Neutrophil (primary cell): ENCODE measurements at regions not wholly inside any gene's neighbourhood (a gene's known extent, or its start where the extent isn't known, plus 50 kb on each side); places are given as distances from the start of the nearest gene placed in this dataset.
"Not testable (repeated sequence)": the region's sequence is repeated elsewhere in the genome, so short reads cannot be mapped to it uniquely, and the experiment has no call there.

Experiments used
- H3K27ac ChIP-seq: fragments of 200-600 bp; sonication (generic); 2 replicates; pipeline ENCODE4 v1.5.1; 2016; ENCODE audit warnings: mild to moderate bottlenecking, moderate library complexity
- H3K27me3 ChIP-seq: fragments of 200-600 bp; sonication (generic); 2 replicates; pipeline ENCODE4 v1.6.0; 2016; ENCODE audit warnings: mild to moderate bottlenecking
- H3K36me3 ChIP-seq: fragments of 200-600 bp; sonication (generic); 2 replicates; pipeline ENCODE4 v1.5.1; 2017
- H3K4me1 ChIP-seq, 2 experiments: fragments of 200-600 bp in 1 of 2; sonication (generic) in 1 of 2; 1 replicate in 1 of 2; 2 replicates in 1 of 2; pipeline versions ENCODE4 v1.5.1 to v1.6.1; 2013 to 2016; ENCODE audit warnings: low read depth in 1 of 2, low read length in 1 of 2, mild to moderate bottlenecking in 1 of 2, moderate library complexity in 1 of 2; ENCODE audit not compliant: control insufficient read depth in 1 of 2, insufficient read depth in 1 of 2
- H3K4me3 ChIP-seq, 2 experiments: fragments of 200-600 bp in 1 of 2; sonication (generic) in 1 of 2; 1 replicate in 1 of 2; 2 replicates in 1 of 2; pipeline ENCODE4 v1.5.1; 2013 to 2016; ENCODE audit warnings: low read depth in 1 of 2, low read length in 1 of 2, mild to moderate bottlenecking in 1 of 2, moderate library complexity in 1 of 2
- H3K9me3 ChIP-seq: fragments of 200-600 bp; sonication (generic); 2 replicates; pipeline ENCODE4 v1.5.1; 2016
- TF ChIP-seq, protein P1 (sequence below): fragments of 200-600 bp; sonication (generic); IDR thresholded peaks from 2 replicates; pipeline ENCODE4 v1.5.1; 2016; ENCODE audit warnings: antibody characterized with exemption

DNA sequence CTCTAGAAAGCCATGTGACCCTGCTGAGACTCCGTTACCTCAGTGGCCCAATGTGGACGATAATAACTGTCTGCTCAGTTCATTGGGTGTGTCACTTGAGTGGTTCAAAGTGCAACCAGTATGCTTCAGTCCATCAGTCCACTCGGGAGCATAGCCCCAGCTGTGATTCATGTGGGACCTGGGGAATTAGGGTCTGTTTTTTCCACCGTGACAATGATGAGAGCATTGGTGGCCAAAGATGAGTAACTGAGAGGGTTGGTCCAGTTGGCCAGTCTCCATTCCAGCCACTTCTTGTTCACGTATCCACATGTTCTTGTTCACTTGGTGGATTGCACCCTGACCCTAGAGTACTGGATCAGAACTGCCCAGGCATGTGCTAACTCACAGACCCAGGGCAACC is 403.6 kb downstream of the CD83 start:
- Histone ChIP-seq H3K4me1 (peaks cover 0 to 3% of the 10 kb centered on the region in 2 experiments), H3K27me3 (no peaks in the 10 kb centered on the region)
- TF ChIP-seq, protein P1, sequence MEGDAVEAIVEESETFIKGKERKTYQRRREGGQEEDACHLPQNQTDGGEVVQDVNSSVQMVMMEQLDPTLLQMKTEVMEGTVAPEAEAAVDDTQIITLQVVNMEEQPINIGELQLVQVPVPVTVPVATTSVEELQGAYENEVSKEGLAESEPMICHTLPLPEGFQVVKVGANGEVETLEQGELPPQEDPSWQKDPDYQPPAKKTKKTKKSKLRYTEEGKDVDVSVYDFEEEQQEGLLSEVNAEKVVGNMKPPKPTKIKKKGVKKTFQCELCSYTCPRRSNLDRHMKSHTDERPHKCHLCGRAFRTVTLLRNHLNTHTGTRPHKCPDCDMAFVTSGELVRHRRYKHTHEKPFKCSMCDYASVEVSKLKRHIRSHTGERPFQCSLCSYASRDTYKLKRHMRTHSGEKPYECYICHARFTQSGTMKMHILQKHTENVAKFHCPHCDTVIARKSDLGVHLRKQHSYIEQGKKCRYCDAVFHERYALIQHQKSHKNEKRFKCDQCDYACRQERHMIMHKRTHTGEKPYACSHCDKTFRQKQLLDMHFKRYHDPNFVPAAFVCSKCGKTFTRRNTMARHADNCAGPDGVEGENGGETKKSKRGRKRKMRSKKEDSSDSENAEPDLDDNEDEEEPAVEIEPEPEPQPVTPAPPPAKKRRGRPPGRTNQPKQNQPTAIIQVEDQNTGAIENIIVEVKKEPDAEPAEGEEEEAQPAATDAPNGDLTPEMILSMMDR = no peak

DNA sequence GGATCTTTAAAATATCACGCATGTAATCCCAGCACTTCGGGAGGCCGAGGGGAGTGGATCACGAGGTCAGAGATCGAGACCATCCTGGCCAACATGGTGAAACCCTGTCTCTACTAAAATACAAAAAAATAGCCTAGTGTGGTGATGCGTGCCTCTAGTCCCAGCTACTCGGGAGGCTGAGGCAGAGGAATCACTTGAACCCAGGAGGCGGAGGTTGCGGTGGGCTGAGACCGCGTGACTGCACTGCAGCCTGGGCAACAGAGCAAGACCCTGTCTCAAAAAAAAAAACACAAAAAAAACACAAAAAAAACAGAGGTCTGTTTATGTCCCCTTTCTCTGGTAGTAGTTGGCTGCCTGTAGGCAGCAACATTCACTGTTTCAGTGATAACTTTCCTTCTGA is 404.3 kb downstream of the CD83 start:
- not testable (repeated sequence) for H3K27me3 ChIP-seq, H3K27ac ChIP-seq, H3K4me3 ChIP-seq

More for the DNA sequence above, 403.6 kb downstream of the CD83 start:
- no peak overlapping the region for H3K4me3 ChIP-seq
- no peaks in the 10 kb centered on the region for H3K36me3 ChIP-seq
- no peak overlapping the region for H3K27ac ChIP-seq
- H3K9me3 ChIP-seq = no peaks in the 10 kb centered on the region

DNA sequence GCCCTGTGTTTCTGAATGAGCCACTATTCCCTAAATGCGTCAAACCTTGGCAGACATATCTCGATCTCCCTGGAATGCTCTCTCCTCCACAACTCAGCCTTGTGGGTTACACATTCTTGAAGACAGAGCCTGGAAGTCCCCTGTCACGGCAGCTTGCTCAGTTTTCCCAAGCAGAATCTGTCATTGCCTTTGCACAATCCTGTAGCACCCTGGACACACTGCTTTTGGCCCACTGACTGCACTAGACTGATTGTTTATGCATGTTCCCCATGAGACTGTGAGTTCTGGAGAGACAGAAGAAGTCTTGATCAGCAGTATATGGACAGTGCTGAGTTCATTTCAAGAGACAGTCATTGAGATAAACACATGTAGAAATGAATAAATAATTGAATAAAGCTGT is 406.7 kb downstream of the CD83 start:
- TF ChIP-seq, protein P1 = no peak
- Histone ChIP-seq H3K4me1 (peaks cover 0 to 3% of the 10 kb centered on the region in 2 experiments), H3K27ac (no peak overlapping the region), H3K9me3 (no peaks in the 10 kb centered on the region), H3K4me3 (no peak overlapping the region), H3K27me3 (no peaks in the 10 kb centered on the region), H3K36me3 (no peaks in the 10 kb centered on the region)

More for the DNA sequence above, 404.3 kb downstream of the CD83 start:
- H3K4me1 ChIP-seq, H3K36me3 ChIP-seq, H3K9me3 ChIP-seq: not testable (repeated sequence)

DNA sequence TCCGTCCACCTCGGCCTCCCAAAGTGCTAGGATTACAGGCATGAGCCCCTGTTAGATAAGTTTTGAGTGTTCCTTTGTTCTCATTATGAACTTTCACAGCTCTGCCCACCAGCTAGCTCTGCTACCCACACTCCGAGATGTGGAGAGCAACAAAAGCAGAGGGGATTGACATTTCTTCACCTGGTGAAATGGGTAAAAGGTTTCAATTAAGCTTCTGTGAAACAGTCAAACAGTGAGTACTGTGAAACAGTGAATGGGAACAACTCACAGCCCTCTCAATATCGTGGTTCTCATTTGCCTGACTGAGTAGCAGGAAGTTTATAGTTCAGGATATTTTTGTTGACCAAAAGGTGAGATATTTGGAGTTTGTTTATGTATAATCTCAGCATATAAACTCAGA is 412.8 kb downstream of the CD83 start:
- TF ChIP-seq, protein P1 = no peak
- no peak overlapping the region for H3K27ac ChIP-seq

DNA sequence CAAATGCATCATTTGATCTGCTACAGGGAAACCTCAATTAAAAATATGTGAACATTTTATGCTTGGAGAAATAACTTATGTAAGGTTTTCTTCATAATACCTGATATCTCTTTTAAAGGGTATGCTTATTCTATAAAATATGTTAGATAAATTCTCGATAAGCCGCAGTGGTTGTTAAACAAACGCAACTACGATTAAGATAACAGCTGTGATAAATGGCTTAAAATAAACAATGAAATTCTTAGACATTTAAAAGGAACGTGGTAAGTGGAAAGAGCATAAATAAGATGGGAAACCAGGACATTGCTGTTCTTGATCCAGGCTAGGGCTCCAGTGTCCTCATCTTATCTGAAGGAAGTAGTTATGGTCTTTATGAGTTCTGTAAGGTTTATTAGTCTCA is 415.9 kb downstream of the CD83 start:
- no peak overlapping the region for H3K27ac ChIP-seq
- H3K9me3 ChIP-seq = no peaks in the 10 kb centered on the region
- no peak overlapping the region for H3K4me3 ChIP-seq
- H3K27me3 ChIP-seq = no peaks in the 10 kb centered on the region
- H3K36me3 ChIP-seq = no peaks in the 10 kb centered on the region
- no peaks in the 10 kb centered on the region for H3K4me1 ChIP-seq
- TF ChIP-seq, protein P1 = no peak

More for the DNA sequence above, 412.8 kb downstream of the CD83 start:
- Histone ChIP-seq H3K9me3 (no peaks in the 10 kb centered on the region), H3K4me3 (no peak overlapping the region), H3K4me1 (no peaks in the 10 kb centered on the region), H3K36me3 (no peaks in the 10 kb centered on the region), H3K27me3 (no peaks in the 10 kb centered on the region)

DNA sequence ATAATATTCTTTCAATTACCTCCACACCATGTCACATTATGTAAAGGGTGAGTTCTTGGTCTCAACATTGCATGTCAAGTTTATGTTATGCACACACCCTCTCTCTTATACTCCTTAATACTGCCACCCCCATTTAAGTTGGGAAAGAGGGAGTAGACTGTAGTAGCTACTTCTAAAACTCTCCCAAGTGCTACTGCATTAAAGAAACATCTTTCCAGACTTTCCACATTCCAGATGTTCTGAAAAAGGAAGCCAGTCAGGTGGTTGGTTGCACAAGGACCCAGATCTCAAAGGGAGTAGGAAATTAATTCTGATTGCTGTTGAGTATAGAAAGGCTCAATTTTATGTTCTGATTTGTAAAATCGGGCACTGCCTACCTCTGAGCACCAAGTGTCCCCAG is 419.5 kb downstream of the CD83 start:
- no peak overlapping the region for H3K4me3 ChIP-seq
- H3K4me1 ChIP-seq = no peaks in the 10 kb centered on the region
- no peaks in the 10 kb centered on the region for H3K27me3 ChIP-seq
- TF ChIP-seq, protein P1 = no peak
- no peaks in the 10 kb centered on the region for H3K9me3 ChIP-seq
- H3K36me3 ChIP-seq = no peaks in the 10 kb centered on the region
- H3K27ac ChIP-seq = no peak overlapping the region
